ENCODE measurements at regions not wholly inside any gene's neighbourhood (a gene's known extent, or its start where the extent isn't known, plus 50 kb on each side); places are given as distances from the start of the nearest gene placed in this dataset.

DNA sequence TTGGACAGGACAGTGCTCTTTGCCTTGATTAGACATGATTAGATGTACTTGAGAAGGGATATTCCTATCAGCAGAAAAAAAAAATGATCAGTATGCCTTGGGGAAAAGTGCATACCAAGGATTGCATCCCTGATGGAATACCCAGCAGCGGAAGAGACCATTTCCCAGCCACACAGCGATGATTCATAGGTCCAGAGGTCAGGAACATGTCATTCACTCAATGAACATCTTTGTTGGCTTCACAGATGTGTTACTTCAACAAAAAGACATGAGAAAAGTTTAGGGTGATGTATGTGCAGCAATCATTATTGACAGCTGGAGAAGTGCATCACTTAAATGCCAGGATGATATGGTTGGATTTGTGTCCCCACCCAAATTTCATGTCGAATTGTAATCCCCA, 293.5 kb downstream of the ZNF674 start:
- POLR2A ChIA-PET, result no interaction called here
- CTCF ChIA-PET, result no interaction called here
- Histone ChIP-seq H3K27ac (ENCODE audit: low read depth, low read length) (no peak overlapping the region), H3K4me3 (ENCODE audit: low read depth, low read length) (no peak overlapping the region), H3K9me3 (ENCODE audit: control insufficient read depth, insufficient read depth, low read length) (no peaks in the 10 kb centered on the region), H3K27me3 (ENCODE audit: control insufficient read depth, insufficient read depth, low read length) (no peaks in the 10 kb centered on the region)
- no peak for DNase-seq (ENCODE audit: low read depth, low spot score)
- TF ChIP-seq, protein P1, sequence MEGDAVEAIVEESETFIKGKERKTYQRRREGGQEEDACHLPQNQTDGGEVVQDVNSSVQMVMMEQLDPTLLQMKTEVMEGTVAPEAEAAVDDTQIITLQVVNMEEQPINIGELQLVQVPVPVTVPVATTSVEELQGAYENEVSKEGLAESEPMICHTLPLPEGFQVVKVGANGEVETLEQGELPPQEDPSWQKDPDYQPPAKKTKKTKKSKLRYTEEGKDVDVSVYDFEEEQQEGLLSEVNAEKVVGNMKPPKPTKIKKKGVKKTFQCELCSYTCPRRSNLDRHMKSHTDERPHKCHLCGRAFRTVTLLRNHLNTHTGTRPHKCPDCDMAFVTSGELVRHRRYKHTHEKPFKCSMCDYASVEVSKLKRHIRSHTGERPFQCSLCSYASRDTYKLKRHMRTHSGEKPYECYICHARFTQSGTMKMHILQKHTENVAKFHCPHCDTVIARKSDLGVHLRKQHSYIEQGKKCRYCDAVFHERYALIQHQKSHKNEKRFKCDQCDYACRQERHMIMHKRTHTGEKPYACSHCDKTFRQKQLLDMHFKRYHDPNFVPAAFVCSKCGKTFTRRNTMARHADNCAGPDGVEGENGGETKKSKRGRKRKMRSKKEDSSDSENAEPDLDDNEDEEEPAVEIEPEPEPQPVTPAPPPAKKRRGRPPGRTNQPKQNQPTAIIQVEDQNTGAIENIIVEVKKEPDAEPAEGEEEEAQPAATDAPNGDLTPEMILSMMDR (IDR thresholded peaks at IDR 0.05; ENCODE audit: low read depth, low read length), result no peak

DNA sequence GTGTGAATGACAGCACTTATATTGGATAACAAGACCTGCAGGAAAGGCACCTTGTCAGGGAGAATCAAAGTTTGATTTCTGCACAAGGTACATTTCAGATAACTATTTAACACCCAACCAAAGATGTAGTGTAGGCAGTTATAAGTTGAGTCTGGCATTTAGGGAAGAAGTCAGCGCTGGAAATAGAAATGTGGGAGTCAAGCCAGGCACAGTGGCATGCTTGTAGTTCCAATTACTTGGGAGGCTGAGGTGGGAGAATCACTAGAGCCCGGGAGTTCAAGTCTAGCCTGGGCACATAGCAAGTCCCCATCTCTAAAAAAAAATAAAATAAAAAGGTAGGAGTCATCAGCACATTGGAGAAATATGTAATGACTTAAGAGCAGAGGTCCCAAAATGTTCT, 295.1 kb downstream of the ZNF674 start:
- H3K9me3 ChIP-seq (ENCODE audit: control insufficient read depth, insufficient read depth, low read length), result no peaks in the 10 kb centered on the region
- DNase-seq (ENCODE audit: low read depth, low spot score), result no peak
- H3K4me3 ChIP-seq (ENCODE audit: low read depth, low read length), result no peak overlapping the region
- H3K27ac ChIP-seq (ENCODE audit: low read depth, low read length), result no peak overlapping the region
- TF ChIP-seq, protein P1 (IDR thresholded peaks at IDR 0.05; ENCODE audit: low read depth, low read length), result no peak
- POLR2A ChIA-PET, result no interaction called here
- CTCF ChIA-PET, result no interaction called here
- no peaks in the 10 kb centered on the region for H3K27me3 ChIP-seq (ENCODE audit: control insufficient read depth, insufficient read depth, low read length)

DNA sequence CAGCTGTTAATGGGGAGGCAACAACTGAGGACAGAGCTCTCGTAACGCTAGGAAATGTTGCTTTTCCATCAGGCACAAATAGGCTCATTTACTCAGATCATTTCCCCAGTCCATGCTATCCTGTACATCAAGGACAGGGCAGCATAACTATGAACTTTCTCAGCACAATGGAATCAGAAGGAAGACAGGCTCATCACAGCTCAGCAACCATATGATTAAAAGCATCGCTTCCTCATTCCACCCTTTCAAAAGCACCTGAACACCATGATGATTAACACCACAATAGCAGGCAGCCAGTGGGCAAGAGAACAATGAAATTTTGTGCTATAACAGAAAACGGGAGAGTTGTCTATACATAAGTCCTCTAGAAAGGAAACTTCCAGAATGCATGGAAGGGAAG, 297.8 kb downstream of the ZNF674 start:
- H3K4me3 ChIP-seq (ENCODE audit: low read depth, low read length), result no peak overlapping the region
- ChIA-PET CTCF (no interaction called here), POLR2A (no interaction called here)
- H3K27ac ChIP-seq (ENCODE audit: low read depth, low read length), result no peak overlapping the region
- DNase-seq (ENCODE audit: low read depth, low spot score), result no peak
- H3K27me3 ChIP-seq (ENCODE audit: control insufficient read depth, insufficient read depth, low read length), result no peaks in the 10 kb centered on the region
- TF ChIP-seq, protein P1 (IDR thresholded peaks at IDR 0.05; ENCODE audit: low read depth, low read length), result no peak
- no peaks in the 10 kb centered on the region for H3K9me3 ChIP-seq (ENCODE audit: control insufficient read depth, insufficient read depth, low read length)

DNA sequence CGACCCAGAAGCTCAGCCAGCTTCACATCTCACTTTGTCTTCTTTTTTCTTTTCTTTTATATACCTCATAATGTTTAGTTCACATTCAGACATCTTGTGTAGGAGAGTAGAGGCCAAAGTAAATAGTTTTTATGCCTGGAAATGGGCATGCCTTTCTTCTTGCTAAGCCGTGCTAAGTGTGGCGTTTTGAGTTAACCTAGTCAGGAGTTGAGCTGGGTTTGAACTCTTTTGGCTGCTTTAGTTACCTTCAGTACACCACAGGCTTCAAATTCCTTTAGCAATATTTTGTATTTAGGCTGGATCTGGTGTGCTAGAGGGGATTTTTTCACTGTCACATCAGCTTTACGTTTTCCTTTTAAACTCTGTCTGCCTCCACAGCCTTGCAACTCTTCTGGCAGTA, 300.8 kb downstream of the ZNF674 start:
- Histone ChIP-seq H3K27ac (ENCODE audit: low read depth, low read length) (no peak overlapping the region), H3K4me3 (ENCODE audit: low read depth, low read length) (no peak overlapping the region), H3K9me3 (ENCODE audit: control insufficient read depth, insufficient read depth, low read length) (no peaks in the 10 kb centered on the region), H3K27me3 (ENCODE audit: control insufficient read depth, insufficient read depth, low read length) (no peaks in the 10 kb centered on the region)
- DNase-seq (ENCODE audit: low read depth, low spot score), result no peak
- TF ChIP-seq, protein P1 (IDR thresholded peaks at IDR 0.05; ENCODE audit: low read depth, low read length), result no peak
- ChIA-PET CTCF (interaction anchor here (0.7 kb wide), 1 partner anchor 420 kb away, joined by 3 read pairs; no protein-coding TSS in a partner anchor), POLR2A (no interaction called here)

DNA sequence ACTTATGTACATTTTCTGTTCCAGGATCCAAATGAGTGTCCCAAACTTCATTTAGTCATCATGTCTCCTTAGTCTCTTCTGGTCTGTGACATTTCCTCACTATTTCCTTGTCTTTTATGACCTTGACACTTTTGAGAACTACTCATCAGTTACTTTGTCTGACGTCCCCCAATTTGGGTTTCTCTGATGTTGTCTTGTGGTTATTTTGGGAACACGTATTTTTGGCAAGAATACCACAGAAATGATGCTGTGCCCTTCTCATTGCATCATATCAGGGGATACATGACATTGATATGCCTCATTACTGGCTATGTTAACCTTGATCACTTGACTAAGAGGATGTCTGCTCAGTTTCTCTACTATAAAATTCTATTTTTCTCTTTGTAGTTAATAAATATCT, 308.8 kb downstream of the ZNF674 start:
- ChIA-PET CTCF (no interaction called here), POLR2A (no interaction called here)
- Histone ChIP-seq H3K27ac (ENCODE audit: low read depth, low read length) (no peak overlapping the region), H3K9me3 (ENCODE audit: control insufficient read depth, insufficient read depth, low read length) (no peaks in the 10 kb centered on the region), H3K27me3 (ENCODE audit: control insufficient read depth, insufficient read depth, low read length) (no peaks in the 10 kb centered on the region), H3K4me3 (ENCODE audit: low read depth, low read length) (no peak overlapping the region)
- DNase-seq (ENCODE audit: low read depth, low spot score), result no peak
- TF ChIP-seq, protein P1 (IDR thresholded peaks at IDR 0.05; ENCODE audit: low read depth, low read length), result no peak

All from AG04450 (cell line).